ENCODE measurements at regions not wholly inside any gene's neighbourhood (a gene's known extent, or its start where the extent isn't known, plus 50 kb on each side); places are given as distances from the start of the nearest gene placed in this dataset.
A peak's percentile ranks its signal among the peaks of the same experiment; 100 is the strongest.

- WGBS, 2 experiments (ENCODE audit: extremely low coverage in 1 of 2, insufficient coverage in 1 of 2, insufficient read length in 1 of 2, insufficient replicate concordance in 2 of 2, low coverage in 1 of 2, low lambda C conversion rate in 2 of 2, missing lambda C conversion rate in 1 of 2), result 84% methylated on average over 8 of the region's 8 CpGs; no CpG with 5 or more reads in 1 of the 2 experiments
Observed at GRCh38 chrX:9311421-9312160, 153.3 kb upstream of the TBL1X start.

More at GRCh38 chrX:9311421-9312160, 153.3 kb upstream of the TBL1X start:
- no peaks in the 10 kb centered on the region for H4K20me1 ChIP-seq (replicated peaks in 1 of 2; ENCODE audit: control insufficient read depth in 1 of 2, insufficient read depth in 2 of 2, low read length in 2 of 2)
- TF ChIP-seq SP1 (IDR thresholded peaks at IDR 0.05; ENCODE audit: low read depth, low read length), result no peak
- no peak overlapping the region for H2AK5ac ChIP-seq (ENCODE audit: low read depth, low read length)
- no peak overlapping the region for H4K5ac ChIP-seq (ENCODE audit: insufficient read length, low read depth, low read length)
- H4K91ac ChIP-seq (replicated peaks; ENCODE audit: insufficient read length, low read length), result no peak overlapping the region
- no peak overlapping the region for H2AFZ ChIP-seq (ENCODE audit: low read length)
- H3K36me3 ChIP-seq (ENCODE audit: control insufficient read depth in 2 of 4, insufficient read depth in 4 of 4, low read length in 3 of 4), result no peaks in the 10 kb centered on the region
- CTCF ChIA-PET (ENCODE audit: partially characterized antibody), result interaction anchor here (0.7 to 3.6 kb wide), 4 partner anchors 13 to 174 kb away, joined by 3 to 24 read pairs (median 3); no protein-coding TSS in a partner anchor
- no peak overlapping the region for H2BK15ac ChIP-seq (ENCODE audit: low read length)
- no peaks in the 10 kb centered on the region for H3K9me3 ChIP-seq (ENCODE audit: insufficient read depth in 2 of 2, low read depth in 1 of 2, low read length in 1 of 2)
- H2BK12ac ChIP-seq (ENCODE audit: low read depth, low read length), result no peak overlapping the region
- no peak overlapping the region for H4K8ac ChIP-seq (ENCODE audit: extremely low read depth, insufficient read depth, low read length)
- H3K23me2 ChIP-seq (ENCODE audit: low read depth, low read length), result no peaks in the 10 kb centered on the region
- H3K9ac ChIP-seq (replicated peaks in 1 of 4; ENCODE audit: extremely low read depth in 1 of 4, low read depth in 3 of 4, low read length in 3 of 4), result no peak overlapping the region
- POLR2A ChIA-PET (ENCODE audit: partially characterized antibody), result interaction anchor here (0.6 kb wide), 1 partner anchor 17 kb away, joined by 3 read pairs; no protein-coding TSS in a partner anchor
- H3K79me2 ChIP-seq (ENCODE audit: control insufficient read depth in 1 of 2, insufficient read depth in 2 of 2, low read length in 2 of 2), result no peaks in the 10 kb centered on the region
- H3K18ac ChIP-seq (ENCODE audit: extremely low read depth, low read length), result no peak overlapping the region
- DNase-seq (ENCODE audit: low read depth in 1 of 2, low spot score in 2 of 2) (no peak), FAIRE-seq (peak; percentile 52)
- H3K27me3 ChIP-seq (replicated peaks in 1 of 4; ENCODE audit: control insufficient read depth in 3 of 4, extremely low read depth in 1 of 4, insufficient read depth in 3 of 4, low read length in 3 of 4), result no peaks in the 10 kb centered on the region
- H3K27ac ChIP-seq (ENCODE audit: low read depth, low read length), result no peak overlapping the region
- H2BK120ac ChIP-seq (replicated peaks; ENCODE audit: low read depth, low read length), result no peak overlapping the region
- no peak overlapping the region for H3K4ac ChIP-seq (replicated peaks; ENCODE audit: insufficient read length, low read depth, low read length)
- no peak overlapping the region for H2BK20ac ChIP-seq (ENCODE audit: low read length)
- no peak overlapping the region for H2BK5ac ChIP-seq (ENCODE audit: low read depth, low read length)
- no peaks in the 10 kb centered on the region for H3K79me1 ChIP-seq (ENCODE audit: low read depth, low read length)
- no peak overlapping the region for H3K14ac ChIP-seq (ENCODE audit: insufficient read length)
- H3K56ac ChIP-seq (replicated peaks; ENCODE audit: insufficient read length, low read depth, low read length), result no peak overlapping the region
- H3K23ac ChIP-seq (ENCODE audit: insufficient read length), result no peak overlapping the region
- H3K4me1 ChIP-seq (replicated peaks in 1 of 4; ENCODE audit: control insufficient read depth in 3 of 4, insufficient read depth in 4 of 4, low read length in 3 of 4), result no peaks in the 10 kb centered on the region
- no peak overlapping the region for H3K4me3 ChIP-seq (ENCODE audit: extremely low read depth in 1 of 4, insufficient read depth in 2 of 4, low read depth in 3 of 4, low read length in 4 of 4)
- H3K4me2 ChIP-seq (ENCODE audit: insufficient read depth in 1 of 2, low read depth in 2 of 2, low read length in 2 of 2), result no peak overlapping the region
